H1 (cell line): ENCODE measurements at regions not wholly inside any gene's neighbourhood (a gene's known extent, or its start where the extent isn't known, plus 50 kb on each side); places are given as distances from the start of the nearest gene placed in this dataset.

ENCODE experiments used
- BRCA1 ChIP-seq: IDR thresholded peaks from 2 replicates; pipeline ENCODE4 v1.6.1; 2012; ENCODE audit warnings: low read depth, low read length, improper control_type of control experiment
- CHD2 ChIP-seq: IDR thresholded peaks from 2 replicates; pipeline ENCODE4 v1.6.1; 2012; ENCODE audit warnings: low read length, improper control_type of control experiment
- KDM1A ChIP-seq: fragments of 200-600, 300-600 bp; sonication (generic); IDR thresholded peaks from 2 replicates; pipeline ENCODE4 v1.7.1; 2016; ENCODE audit warnings: mild to moderate bottlenecking, low read length, borderline replicate concordance
- MAX ChIP-seq: IDR thresholded peaks from 2 replicates; pipeline ENCODE4 v1.6.1; 2012; ENCODE audit warnings: inconsistent platforms
- SUZ12 ChIP-seq: fragments of 200-600 bp; sonication (generic); IDR thresholded peaks from 2 replicates; pipeline ENCODE4 v1.6.1; 2012; ENCODE audit warnings: mild to moderate bottlenecking, inconsistent platforms, low read length, moderate library complexity, mixed read lengths

GRCh38 chr10:31619531-31620061 is 300.6 kb downstream of the ZEB1 start (continued):
- TF ChIP-seq BRCA1 (no peak), KDM1A (no peak), MAX (no peak), CHD2 (no peak), SUZ12 (no peak)
